H4 (cell line): ENCODE measurements at regions not wholly inside any gene's neighbourhood (a gene's known extent, or its start where the extent isn't known, plus 50 kb on each side); places are given as distances from the start of the nearest gene placed in this dataset.

Source experiments
- DNase-seq: peaks from one replicate; pipeline ENCODE4 v3.0.0-alpha.2; 2015; ENCODE audit warnings: low spot score

- peak; percentile 11 for DNase-seq
Measured at GRCh38 chr13:85896516-85897450, 97.6 kb upstream of the SLITRK6 start.

GRCh38 chr13:85887406-85887805, 88.2 kb upstream of the SLITRK6 start:
- no peak for DNase-seq

GRCh38 chr13:85879014-85879413, 79.8 kb upstream of the SLITRK6 start:
- DNase-seq, result no peak

- DNase-seq, result peak; percentile 10
Measured at GRCh38 chr13:85864963-85865530, 65.8 kb upstream of the SLITRK6 start.

GRCh38 chr13:85853901-85854663, 54.9 kb upstream of the SLITRK6 start:
- DNase-seq, result no peak

GRCh38 chr13:85853161-85853894, 54.1 kb upstream of the SLITRK6 start:
- DNase-seq, result no peak
